ENCODE measurements at regions not wholly inside any gene's neighbourhood (a gene's known extent, or its start where the extent isn't known, plus 50 kb on each side); places are given as distances from the start of the nearest gene placed in this dataset.

DNA sequence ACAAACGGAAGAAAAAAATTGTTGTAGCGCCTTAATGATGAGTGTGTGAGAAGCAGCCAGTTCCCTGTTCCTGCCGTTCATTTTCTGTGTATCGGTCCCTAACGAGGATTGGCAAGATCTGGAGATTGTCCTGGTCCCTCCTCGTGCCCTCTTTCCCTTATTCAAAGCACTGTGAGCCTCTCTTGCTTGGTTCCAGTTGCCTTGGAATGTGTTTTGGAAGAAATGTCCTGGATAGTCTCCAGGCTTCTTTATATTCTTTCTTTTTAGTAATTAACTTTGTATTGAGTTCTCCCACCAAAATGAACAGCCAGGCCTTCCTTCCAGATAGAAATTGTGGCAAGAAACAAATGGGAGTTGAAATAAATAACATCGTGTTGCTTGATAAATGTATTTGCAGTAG is 348.3 kb downstream of the CDH26 start:
- DNase-seq (ENCODE audit: low spot score) (no peak), ATAC-seq (no peak)

DNA sequence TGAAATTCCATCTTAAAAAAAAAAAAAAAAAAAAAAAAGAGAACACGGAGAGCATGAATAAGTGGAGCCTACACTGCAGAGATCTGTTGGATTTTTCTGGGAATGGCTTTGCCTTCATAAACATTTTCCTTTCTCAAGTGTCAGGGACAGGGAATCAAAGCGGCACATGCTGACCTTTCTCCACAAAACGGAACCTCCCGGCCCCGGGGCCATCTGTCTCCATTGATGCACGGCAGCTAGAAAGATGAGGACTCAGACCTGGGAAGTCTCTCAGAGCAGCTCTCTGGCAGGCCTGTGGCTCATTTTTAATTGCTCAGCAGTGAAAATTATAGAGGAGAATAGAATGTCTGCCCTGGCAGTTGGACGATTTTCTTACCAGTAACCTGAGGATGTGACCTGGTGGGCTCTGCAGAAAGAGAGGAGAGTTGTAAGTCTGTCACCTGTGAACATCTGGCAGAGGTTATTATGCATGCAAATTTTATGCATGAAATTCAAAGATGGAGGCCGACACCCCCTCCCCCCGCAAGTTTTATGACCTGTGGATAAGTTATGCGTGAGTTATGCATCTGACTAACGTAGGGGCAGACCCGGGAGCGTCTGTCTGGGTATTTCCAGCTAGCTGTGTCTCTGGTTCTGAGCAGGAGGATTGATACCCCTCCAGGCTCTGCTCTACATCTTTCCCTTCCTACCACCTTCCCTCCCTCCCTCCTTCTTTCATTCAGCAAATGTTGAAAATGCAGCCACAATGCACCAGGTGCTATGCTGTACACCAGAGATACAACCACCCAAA is 352.5 kb downstream of the CDH26 start:
- no peak for ATAC-seq
- DNase-seq (ENCODE audit: low spot score): no peak

- ATAC-seq: no peak
- no peak for DNase-seq (ENCODE audit: low spot score)
These were observed 355.0 kb downstream of the CDH26 start for GRCh38 chr20:60313191-60313590.

DNA sequence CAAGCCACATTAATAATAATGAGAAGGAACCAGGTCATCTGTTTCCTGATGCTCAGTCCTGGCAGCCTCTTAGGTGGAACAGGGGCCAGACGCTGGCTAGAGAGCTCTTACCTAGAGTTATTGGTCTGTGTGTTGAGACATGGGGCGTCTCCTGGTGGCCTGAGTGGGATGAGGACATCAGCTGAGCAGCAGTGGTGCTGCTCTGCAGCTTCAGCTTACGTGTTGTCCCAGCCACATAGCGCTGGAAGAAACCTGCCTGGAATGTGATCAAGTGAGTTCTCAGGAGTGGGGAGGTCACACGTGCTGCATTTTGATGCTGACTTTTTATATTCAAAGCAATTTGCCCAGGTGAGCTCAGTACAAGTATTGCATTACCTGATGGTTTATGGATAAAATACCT is 355.4 kb downstream of the CDH26 start:
- ATAC-seq: no peak
- no peak for DNase-seq (ENCODE audit: low spot score)

DNA sequence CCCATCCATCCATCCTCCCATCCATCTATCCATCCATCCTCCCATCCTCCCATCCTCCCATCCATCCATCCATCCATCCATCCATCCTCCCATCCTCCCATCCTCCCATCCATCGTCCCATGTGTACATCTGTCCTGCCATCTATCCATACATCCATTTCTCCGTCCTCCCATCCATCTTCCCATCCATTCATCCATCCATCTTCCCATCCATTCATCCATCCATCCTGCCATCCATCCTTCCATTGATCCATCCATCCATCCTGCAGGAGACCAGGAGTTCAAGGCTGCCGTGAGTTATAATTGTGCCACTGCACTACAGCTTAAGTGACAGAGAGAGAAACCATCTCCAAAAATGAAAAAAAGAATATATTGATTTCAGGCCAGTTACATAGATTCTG is 356.5 kb downstream of the CDH26 start:
- ATAC-seq (no peak), DNase-seq (ENCODE audit: low spot score) (no peak)

DNA sequence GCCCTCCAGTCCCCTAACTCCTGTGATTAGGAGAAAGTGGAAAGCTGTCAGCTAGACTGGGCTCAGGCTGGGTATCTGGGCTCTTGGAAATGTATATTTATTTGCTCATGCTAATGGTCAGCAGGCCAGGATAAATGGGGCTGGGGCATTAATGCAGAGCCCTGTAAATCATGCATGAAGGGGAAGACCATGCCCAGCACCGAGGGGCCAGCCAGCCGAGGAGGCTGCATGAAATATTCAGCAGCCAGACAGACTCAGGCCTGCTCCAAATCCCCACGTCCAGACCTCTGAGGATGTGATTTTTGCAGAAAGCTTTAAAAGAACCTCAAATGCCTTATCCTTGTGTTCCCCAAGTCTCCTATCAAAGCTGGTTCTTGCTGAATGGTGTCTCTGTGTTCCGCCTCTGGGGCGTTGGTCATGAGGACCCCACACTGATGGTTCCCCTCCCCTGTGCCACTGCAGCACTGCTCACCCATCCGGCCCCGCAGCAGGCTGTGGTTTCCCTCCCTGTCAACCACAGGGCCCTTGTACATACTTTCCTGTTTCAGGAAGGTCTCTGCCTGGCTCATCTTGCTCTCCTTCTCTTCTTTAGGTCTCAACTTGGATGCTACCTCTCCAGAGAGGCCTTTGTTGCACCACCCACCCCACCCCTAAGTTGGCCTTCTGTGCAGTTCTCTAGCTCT is 358.4 kb downstream of the CDH26 start:
- ATAC-seq: no peak
- DNase-seq (ENCODE audit: low spot score): no peak

DNA sequence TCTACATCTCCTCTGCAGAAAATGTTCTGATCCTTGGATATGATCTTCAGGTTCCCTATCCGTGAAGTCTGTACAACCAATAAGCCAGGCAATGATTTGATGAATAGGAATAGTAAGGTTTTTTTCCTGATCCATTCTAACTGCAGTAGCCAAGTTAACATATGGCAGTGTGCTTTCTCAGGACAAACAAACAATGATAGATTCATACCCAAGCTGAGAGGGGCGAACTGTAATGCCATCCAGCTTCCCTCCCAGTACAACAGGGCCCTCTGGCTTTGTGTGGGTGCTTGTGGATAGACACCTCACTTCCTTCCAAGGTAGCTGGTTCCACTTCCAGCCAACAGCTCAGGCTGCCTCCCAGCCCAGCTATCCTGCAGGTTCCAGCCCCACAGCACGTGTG is 359.2 kb downstream of the CDH26 start:
- ATAC-seq: no peak
- DNase-seq (ENCODE audit: low spot score): no peak

DNA sequence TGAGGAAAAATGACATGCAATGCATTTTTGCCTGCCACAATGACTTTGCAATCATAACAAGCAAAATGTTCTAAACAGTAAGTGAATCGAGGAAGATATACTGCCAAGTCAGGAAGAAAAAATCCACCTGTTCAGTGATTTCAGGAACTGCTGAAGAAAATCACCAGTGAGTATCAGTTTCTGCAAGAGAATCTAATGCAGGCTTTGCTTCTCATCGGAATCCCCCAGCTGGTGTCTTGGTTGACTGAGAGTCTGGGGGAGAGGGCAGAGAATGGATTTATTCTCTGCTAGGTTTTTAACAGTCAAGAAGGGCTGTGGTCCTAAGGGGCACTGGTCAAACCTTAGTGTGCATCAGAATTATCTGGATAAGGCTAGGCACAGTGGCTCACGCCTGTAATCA is 363.4 kb downstream of the CDH26 start:
- DNase-seq (ENCODE audit: low spot score) (no peak), ATAC-seq (no peak)

GRCh38 chr20:60326821-60327220 is 368.6 kb downstream of the CDH26 start:
- DNase-seq (ENCODE audit: low spot score): no peak
- ATAC-seq: no peak

DNA sequence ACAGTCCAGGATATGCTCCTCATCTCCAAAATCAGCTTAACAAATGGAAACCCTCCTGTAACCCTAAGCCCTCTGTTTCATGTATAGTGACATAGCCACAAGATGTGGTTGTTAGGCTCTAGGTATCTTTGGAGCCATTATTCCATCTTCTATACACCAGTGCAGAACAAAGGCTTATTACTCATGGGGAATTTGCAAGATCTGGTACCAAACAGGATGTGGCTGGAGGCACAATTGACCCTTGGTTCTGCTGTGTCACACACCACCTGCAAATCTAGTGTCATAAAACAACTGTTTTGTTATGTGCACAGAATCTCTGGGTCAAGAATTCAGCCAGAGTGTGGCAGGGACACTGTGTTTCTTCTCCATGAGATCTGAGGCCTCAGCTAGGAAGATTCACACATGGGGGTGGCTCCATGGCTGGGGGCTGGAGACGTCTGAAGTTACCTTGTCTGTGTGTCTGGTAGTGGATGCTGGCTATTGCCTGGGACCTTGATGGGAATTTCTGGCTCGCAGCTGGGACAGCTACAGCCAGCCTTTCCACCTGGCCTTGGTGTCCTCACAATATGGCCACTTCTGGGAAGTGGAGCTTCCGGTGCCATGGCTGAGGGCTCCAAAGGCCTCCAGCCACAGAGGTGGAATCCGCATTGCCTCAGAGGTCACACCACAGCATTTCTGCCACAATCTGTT is 369.9 kb downstream of the CDH26 start:
- DNase-seq (ENCODE audit: low spot score) (no peak), ATAC-seq (no peak)

DNA sequence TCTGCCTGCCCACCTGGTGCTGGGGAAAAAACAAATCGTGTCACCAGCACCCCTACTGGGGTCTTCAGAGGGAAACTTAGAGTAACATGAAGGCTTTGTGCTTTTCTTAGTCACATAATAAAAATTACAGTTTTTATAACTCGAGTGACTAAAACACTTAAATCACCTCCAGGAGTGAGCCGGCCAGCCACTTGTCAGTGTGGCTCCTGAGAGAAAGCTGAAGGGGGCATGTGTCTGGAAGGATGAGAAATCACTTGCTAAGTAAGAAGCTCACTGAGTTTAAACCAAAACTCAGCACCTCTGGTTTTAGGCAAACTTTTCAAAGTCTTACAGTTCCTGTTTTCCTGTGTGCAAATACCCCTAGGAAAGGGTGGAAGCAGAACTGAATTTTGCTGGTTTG is 372.2 kb downstream of the CDH26 start:
- no peak for ATAC-seq
- DNase-seq (ENCODE audit: low spot score): no peak

GRCh38 chr20:60331688-60332300 is 373.6 kb downstream of the CDH26 start:
- no peak for DNase-seq (ENCODE audit: low spot score)
- no peak for ATAC-seq

DNA sequence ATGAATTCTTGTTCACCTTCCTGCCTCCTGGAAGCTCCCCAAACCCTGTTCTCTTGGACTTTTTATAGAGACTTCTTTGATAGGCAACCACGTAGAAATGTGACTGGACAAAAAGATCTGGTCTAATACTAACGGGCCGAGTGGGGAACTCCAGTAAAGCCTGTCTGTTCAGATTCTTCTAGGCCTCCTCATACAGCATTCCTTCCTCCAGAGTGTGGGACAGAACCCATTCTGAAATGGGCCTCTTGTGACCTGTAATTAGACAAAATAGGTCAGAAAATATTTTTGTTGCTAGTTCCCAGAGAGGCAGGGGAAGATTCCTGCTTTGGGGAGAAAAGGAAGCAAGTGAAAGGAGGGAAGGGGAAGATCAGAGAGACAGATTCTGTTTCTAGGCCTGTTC is 374.3 kb downstream of the CDH26 start:
- no peak for ATAC-seq

GRCh38 chr20:60334911-60335310 is 376.7 kb downstream of the CDH26 start:
- no peak for ATAC-seq
- DNase-seq (ENCODE audit: low spot score): no peak

More for the DNA sequence above, 374.3 kb downstream of the CDH26 start:
- DNase-seq (ENCODE audit: low spot score): no peak

- no peak for ATAC-seq
- DNase-seq (ENCODE audit: low spot score): no peak
These were observed 380.3 kb downstream of the CDH26 start for GRCh38 chr20:60338556-60338955.

DNA sequence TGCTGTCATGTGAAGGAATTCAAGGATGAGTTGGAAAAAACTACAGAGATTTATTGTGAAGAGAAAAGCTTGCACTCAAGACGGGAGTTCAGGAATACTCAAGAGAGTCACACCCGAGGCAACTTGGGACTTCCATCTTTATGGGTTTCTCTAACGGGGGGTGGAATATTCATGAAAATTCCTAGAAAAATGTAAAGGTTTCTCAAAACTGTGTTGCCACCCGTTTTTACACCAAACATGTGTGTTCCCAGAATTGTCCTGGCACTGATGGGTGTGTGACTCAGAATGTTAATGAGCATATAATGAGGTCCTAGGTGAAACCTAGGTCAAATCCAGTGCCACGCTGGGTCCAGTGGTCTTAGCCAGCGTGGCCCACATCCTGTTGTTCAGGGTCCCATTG is 381.5 kb downstream of the CDH26 start:
- no peak for DNase-seq (ENCODE audit: low spot score)
- ATAC-seq: no peak

DNA sequence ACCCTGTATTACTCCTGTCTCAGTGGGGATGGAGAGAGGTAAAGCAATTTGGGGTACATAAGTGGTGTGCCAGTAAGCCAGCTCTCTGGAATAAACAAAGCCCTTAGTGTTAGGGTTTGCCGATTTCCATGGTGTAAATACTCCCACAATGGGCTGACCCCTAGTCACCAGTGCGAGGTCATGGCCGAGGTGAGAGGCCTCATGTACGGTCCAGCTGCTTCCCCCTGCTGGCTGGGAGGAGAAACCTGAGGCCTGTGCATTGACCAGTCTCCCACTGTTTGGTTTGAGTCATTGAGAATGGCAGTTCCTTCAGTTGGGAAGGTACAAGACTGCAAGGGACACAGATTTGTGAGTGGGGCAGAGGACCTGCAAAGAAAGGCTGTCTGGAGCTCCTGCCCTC is 382.0 kb downstream of the CDH26 start:
- ATAC-seq (no peak), DNase-seq (ENCODE audit: low spot score) (no peak)

DNA sequence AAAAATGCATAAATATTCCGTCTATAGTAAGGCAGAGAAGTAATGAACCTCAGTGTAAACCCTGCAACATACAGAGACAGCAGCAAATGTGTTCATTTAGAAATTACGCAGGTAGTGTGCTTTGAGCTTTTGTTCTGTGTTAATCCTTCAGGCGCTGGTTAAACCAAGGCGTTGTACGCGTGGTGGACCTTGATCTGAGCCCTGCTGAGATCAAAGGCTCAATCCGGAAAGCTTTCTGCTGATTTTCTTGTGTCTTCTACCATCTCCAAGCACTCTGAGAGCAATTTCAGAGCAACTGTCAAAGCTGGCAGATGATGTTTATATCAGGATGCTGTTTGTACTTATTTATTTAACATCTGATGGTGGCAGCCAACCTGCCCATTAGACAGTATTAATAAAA is 382.8 kb downstream of the CDH26 start:
- ATAC-seq (no peak), DNase-seq (ENCODE audit: low spot score) (no peak)

DNA sequence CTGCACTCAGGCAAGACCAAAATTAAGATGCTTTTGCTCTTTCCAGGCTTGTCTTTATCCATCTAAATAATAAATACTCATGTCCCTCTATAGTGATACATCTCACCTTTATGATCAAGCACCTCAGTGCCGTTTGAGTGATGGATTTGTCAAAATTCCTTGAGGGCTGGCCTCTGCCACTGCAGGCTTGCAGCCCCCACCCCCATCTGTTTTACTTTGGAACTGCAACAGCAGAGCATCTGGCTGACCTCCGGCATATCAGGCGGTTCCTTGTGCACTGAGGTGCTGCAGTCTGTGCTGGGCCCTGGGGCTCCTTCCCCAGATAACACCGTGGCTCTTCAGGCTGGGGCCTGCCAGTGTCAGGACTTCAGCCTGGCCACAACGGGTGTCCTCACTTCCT is 386.9 kb downstream of the CDH26 start:
- DNase-seq (ENCODE audit: low spot score) (no peak), ATAC-seq (no peak)

DNA sequence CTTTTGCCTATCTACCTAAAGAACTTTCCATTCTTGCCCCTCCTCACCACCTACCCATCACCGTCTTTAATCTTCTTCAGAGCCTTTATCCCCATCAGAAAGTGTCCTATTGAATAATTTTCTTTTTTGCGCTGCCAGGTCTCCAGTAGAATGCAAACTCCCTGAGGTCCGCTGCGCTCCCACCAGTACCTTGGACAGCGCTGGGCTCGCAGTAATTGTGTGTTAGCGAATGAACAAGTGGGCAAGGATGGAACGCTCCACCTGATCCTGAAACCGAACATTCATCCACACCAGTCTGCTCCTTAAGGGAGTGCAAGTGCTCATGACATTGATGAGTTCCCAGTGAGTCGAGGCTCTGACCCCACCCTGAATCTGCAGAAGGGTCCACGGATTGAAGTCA is 391.2 kb downstream of the CDH26 start:
- ATAC-seq (no peak), DNase-seq (ENCODE audit: low spot score) (no peak)

GRCh38 chr20:60352017-60352416 is 393.8 kb downstream of the CDH26 start:
- DNase-seq (ENCODE audit: low spot score) (no peak), ATAC-seq (no peak)

GRCh38 chr20:60352596-60352995 is 394.4 kb downstream of the CDH26 start:
- ATAC-seq (no peak), DNase-seq (ENCODE audit: low spot score) (no peak)

All from left lobe of liver (tissue), 2 donors.